ENCODE measurements at regions not wholly inside any gene's neighbourhood (a gene's known extent, or its start where the extent isn't known, plus 50 kb on each side); places are given as distances from the start of the nearest gene placed in this dataset.
A peak's percentile ranks its signal among the peaks of the same experiment; 100 is the strongest.

DNA sequence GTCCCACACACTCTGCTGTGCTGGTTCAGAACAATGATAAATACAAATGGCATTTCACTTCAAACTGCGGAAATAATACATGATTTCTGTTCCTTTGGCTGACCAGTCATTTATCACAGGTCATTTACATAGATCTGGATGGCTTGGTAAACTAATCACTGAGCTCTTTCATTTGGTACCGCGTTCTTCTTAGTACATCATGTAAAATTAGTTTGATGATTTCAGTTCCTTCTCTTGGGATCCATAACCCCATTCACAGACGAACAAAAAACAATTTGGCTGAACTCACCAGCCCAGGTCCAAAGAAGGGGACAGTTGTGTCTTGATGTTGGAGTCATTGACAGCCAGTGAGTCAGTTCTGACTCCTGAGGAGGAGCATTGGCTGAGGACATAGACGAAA is 689.8 kb downstream of the INHBA start:
- no peak overlapping the region for H3K27ac ChIP-seq
- no peaks in the 10 kb centered on the region for H3K36me3 ChIP-seq
- H3K9me3 ChIP-seq = no peaks in the 10 kb centered on the region
- no peak for TF ChIP-seq CTCF (IDR thresholded peaks at IDR 0.05)
- H3K27me3 ChIP-seq = no peaks in the 10 kb centered on the region
- peaks cover 24 to 25% of the 10 kb centered on the region in 2 experiments for H3K4me1 ChIP-seq (ENCODE audit: control insufficient read depth in 1 of 2, insufficient read depth in 1 of 2, low read depth in 1 of 2, low read length in 1 of 2)
- H3K4me3 ChIP-seq (ENCODE audit: low read depth in 1 of 2, low read length in 1 of 2) = no peak overlapping the region

DNA sequence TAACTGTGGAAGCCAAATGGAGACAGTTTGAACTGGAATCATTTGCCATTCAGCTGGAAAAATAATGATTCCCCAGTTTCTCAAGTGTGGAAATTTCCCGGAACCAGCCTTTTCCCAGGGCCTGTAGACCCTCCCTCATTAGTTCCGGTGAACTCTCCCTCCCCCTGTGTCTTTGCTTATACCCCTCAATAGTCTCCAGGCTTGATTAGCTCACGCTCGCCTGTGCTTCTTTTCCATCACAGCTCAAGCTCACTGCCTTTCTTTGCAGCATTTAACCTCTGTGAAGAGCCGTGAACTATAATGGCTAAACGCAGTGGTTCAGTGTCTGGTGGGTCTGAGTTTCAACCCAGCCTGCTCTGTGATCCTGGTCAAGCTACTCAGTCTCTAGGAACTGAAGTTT is 690.8 kb downstream of the INHBA start:
- Histone ChIP-seq H3K9me3 (no peaks in the 10 kb centered on the region), H3K27ac (no peak overlapping the region), H3K27me3 (no peaks in the 10 kb centered on the region), H3K4me1 (ENCODE audit: control insufficient read depth in 1 of 2, insufficient read depth in 1 of 2, low read depth in 1 of 2, low read length in 1 of 2) (peaks cover 28 to 30% of the 10 kb centered on the region in 2 experiments), H3K36me3 (no peaks in the 10 kb centered on the region), H3K4me3 (ENCODE audit: low read depth in 1 of 2, low read length in 1 of 2) (no peak overlapping the region)
- no peak for TF ChIP-seq CTCF (IDR thresholded peaks at IDR 0.05)

GRCh38 chr7:41010967-41011366 is 691.9 kb downstream of the INHBA start:
- Histone ChIP-seq H3K9me3 (no peaks in the 10 kb centered on the region), H3K4me1 (ENCODE audit: control insufficient read depth in 1 of 2, insufficient read depth in 1 of 2, low read depth in 1 of 2, low read length in 1 of 2) (peaks cover 38% of the 10 kb centered on the region in 2 experiments), H3K36me3 (no peaks in the 10 kb centered on the region), H3K27ac (peak overlapping the region; percentile 76), H3K27me3 (no peaks in the 10 kb centered on the region), H3K4me3 (ENCODE audit: low read depth in 1 of 2, low read length in 1 of 2) (no peak overlapping the region)
- no peak for TF ChIP-seq CTCF (IDR thresholded peaks at IDR 0.05)

DNA sequence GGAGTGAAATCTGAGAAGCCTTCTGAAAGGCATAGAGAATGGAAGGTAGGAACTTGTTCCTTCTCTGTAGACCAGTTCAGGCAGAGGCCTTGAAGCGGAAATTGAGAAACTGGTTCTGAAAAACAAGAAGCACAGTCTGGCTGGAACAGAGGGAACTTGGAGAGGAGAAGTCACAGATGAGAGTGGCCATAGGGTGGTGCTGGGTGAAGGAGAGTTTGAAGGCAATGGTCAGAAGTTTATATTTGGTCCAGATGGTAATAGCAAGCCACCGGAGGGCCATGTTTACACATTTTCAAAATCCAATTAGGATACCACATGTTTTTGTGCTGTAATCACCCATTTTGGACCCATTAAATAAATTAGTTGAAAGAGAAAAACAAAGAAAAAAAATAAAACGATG is 692.5 kb downstream of the INHBA start:
- H3K9me3 ChIP-seq = no peaks in the 10 kb centered on the region
- peak overlapping the region in 1 of 2 experiments; percentile 6 for H3K4me3 ChIP-seq (ENCODE audit: low read depth in 1 of 2, low read length in 1 of 2)
- no peak for TF ChIP-seq CTCF (IDR thresholded peaks at IDR 0.05)
- H3K4me1 ChIP-seq (ENCODE audit: control insufficient read depth in 1 of 2, insufficient read depth in 1 of 2, low read depth in 1 of 2, low read length in 1 of 2) = peaks cover 43 to 44% of the 10 kb centered on the region in 2 experiments
- no peaks in the 10 kb centered on the region for H3K27me3 ChIP-seq
- H3K27ac ChIP-seq = peak overlapping the region; percentile 76
- no peaks in the 10 kb centered on the region for H3K36me3 ChIP-seq

- no peak overlapping the region for H3K27ac ChIP-seq
Measured at GRCh38 chr7:41007811-41008210, 695.1 kb downstream of the INHBA start.

More at GRCh38 chr7:41007811-41008210, 695.1 kb downstream of the INHBA start:
- Histone ChIP-seq H3K9me3 (no peaks in the 10 kb centered on the region), H3K36me3 (no peaks in the 10 kb centered on the region), H3K4me1 (ENCODE audit: control insufficient read depth in 1 of 2, insufficient read depth in 1 of 2, low read depth in 1 of 2, low read length in 1 of 2) (peaks cover 45 to 46% of the 10 kb centered on the region in 2 experiments), H3K27me3 (no peaks in the 10 kb centered on the region), H3K4me3 (ENCODE audit: low read depth in 1 of 2, low read length in 1 of 2) (no peak overlapping the region)
- TF ChIP-seq CTCF (IDR thresholded peaks at IDR 0.05) = no peak
